ENCODE measurements at regions not wholly inside any gene's neighbourhood (a gene's known extent, or its start where the extent isn't known, plus 50 kb on each side); places are given as distances from the start of the nearest gene placed in this dataset.
"Not testable (repeated sequence)": the region's sequence is repeated elsewhere in the genome, so short reads cannot be mapped to it uniquely, and the experiment has no call there.

GRCh38 chr16:86885139-86885538 lies 306.8 kb downstream of the FOXL1 start:
- H3K27me3 ChIP-seq: no peaks in the 10 kb centered on the region
- no peak overlapping the region for H3K4me3 ChIP-seq
- no peaks in the 10 kb centered on the region for H3K4me1 ChIP-seq (ENCODE audit: insufficient read depth)
- no peak for DNase-seq
- WGBS, 3 donors: 66 to 83% (median 77%) methylated on average over 6 of the region's 6 CpGs
- TF ChIP-seq CTCF (IDR thresholded peaks at IDR 0.05) (no peak), POLR2A (IDR thresholded peaks at IDR 0.05) (no peak), EP300 (IDR thresholded peaks at IDR 0.05) (no peak)
- no peaks in the 10 kb centered on the region for H3K9me3 ChIP-seq
- H3K36me3 ChIP-seq: no peaks in the 10 kb centered on the region
- intact Hi-C loops (cut with DNase I): no loop called here
- H3K27ac ChIP-seq: no peak overlapping the region

GRCh38 chr16:86886651-86887050 lies 308.3 kb downstream of the FOXL1 start:
- no peak overlapping the region for H3K4me3 ChIP-seq
- H3K4me1 ChIP-seq (ENCODE audit: insufficient read depth): no peaks in the 10 kb centered on the region
- no peak overlapping the region for H3K27ac ChIP-seq
- no peak for DNase-seq
- TF ChIP-seq POLR2A (IDR thresholded peaks at IDR 0.05): no peak
- no peak for TF ChIP-seq EP300 (IDR thresholded peaks at IDR 0.05)
- no peak for TF ChIP-seq CTCF (IDR thresholded peaks at IDR 0.05)
- H3K36me3 ChIP-seq: no peaks in the 10 kb centered on the region
- intact Hi-C loops (cut with DNase I): no loop called here
- no peaks in the 10 kb centered on the region for H3K27me3 ChIP-seq
- 54 to 74% (median 71%) methylated on average over 1 of the region's 1 CpG for WGBS, 3 donors
- H3K9me3 ChIP-seq: no peaks in the 10 kb centered on the region

GRCh38 chr16:86887416-86887815 lies 309.1 kb downstream of the FOXL1 start:
- intact Hi-C loops (cut with DNase I): no loop called here
- no peak for DNase-seq
- H3K9me3 ChIP-seq: no peaks in the 10 kb centered on the region
- H3K4me1 ChIP-seq (ENCODE audit: insufficient read depth): no peaks in the 10 kb centered on the region
- 55 to 67% (median 61%) methylated on average over 8 of the region's 8 CpGs for WGBS, 3 donors
- H3K27ac ChIP-seq: no peak overlapping the region
- no peak for TF ChIP-seq POLR2A (IDR thresholded peaks at IDR 0.05)
- no peak overlapping the region for H3K4me3 ChIP-seq
- no peaks in the 10 kb centered on the region for H3K27me3 ChIP-seq
- no peaks in the 10 kb centered on the region for H3K36me3 ChIP-seq

GRCh38 chr16:86888231-86889053 lies 310.1 kb downstream of the FOXL1 start:
- intact Hi-C loops (cut with DNase I): no loop called here
- DNase-seq: no peak
- Histone ChIP-seq H3K27ac (no peak overlapping the region), H3K4me3 (no peak overlapping the region), H3K36me3 (no peaks in the 10 kb centered on the region), H3K27me3 (no peaks in the 10 kb centered on the region), H3K9me3 (no peaks in the 10 kb centered on the region), H3K4me1 (ENCODE audit: insufficient read depth) (no peaks in the 10 kb centered on the region)
- no peak for TF ChIP-seq POLR2A (IDR thresholded peaks at IDR 0.05)
- no peak for TF ChIP-seq EP300 (IDR thresholded peaks at IDR 0.05)
- TF ChIP-seq CTCF (IDR thresholded peaks at IDR 0.05): no peak
- WGBS, 3 donors: 65 to 84% (median 81%) methylated on average over 4 of the region's 4 CpGs

GRCh38 chr16:86889054-86889366 lies 310.7 kb downstream of the FOXL1 start:
- WGBS, 3 donors: 69 to 89% (median 75%) methylated on average over 1 of the region's 1 CpG
- H3K9me3 ChIP-seq; H3K36me3 ChIP-seq; DNase-seq; H3K4me1 ChIP-seq (ENCODE audit: insufficient read depth); intact Hi-C loops (cut with DNase I); H3K4me3 ChIP-seq; H3K27ac ChIP-seq; H3K27me3 ChIP-seq: not testable (repeated sequence)

All from ovary (tissue), 7 donors.